Heart left ventricle (tissue), 16 donors: ENCODE measurements at regions not wholly inside any gene's neighbourhood (a gene's known extent, or its start where the extent isn't known, plus 50 kb on each side); places are given as distances from the start of the nearest gene placed in this dataset.
A peak's percentile ranks its signal among the peaks of the same experiment; 100 is the strongest.
"Not testable (repeated sequence)": the region's sequence is repeated elsewhere in the genome, so short reads cannot be mapped to it uniquely, and the experiment has no call there.

Source experiments
- ATAC-seq, 4 donors: fragments of 200-7000 bp; cut with Tn5 transposase; one replicate each; pipeline ENCODE4 v1.9.1; 2020 to 2022; ENCODE audit warnings: moderate library complexity in 4 of 4, mild to moderate bottlenecking in 3 of 4, moderate number of reproducible peaks in 1 of 4
- DNase-seq, 5 donors: peaks; one replicate each; pipeline ENCODE4 v3.0.0-alpha.2; 2020
- H3K27ac ChIP-seq, 12 donors: fragments of 200-600 bp; sonication (generic) in 4 of 12; one replicate each; pipeline versions ENCODE4 v1.5.0 to v1.8.0; 2016 to 2022; ENCODE audit warnings: mild to moderate bottlenecking in 2 of 12
- H3K27me3 ChIP-seq, 9 donors: fragments of 200-600 bp; sonication (generic) in 2 of 9; one replicate each; pipeline versions ENCODE4 v1.5.1 to v1.8.0; 2016 to 2022; ENCODE audit warnings: mild to moderate bottlenecking in 3 of 9
- H3K36me3 ChIP-seq, 9 donors: fragments of 200-600 bp; sonication (generic) in 2 of 9; one replicate each; pipeline versions ENCODE4 v1.5.0 to v1.8.0; 2018 to 2022; ENCODE audit warnings: mild to moderate bottlenecking in 2 of 9
- H3K4me1 ChIP-seq, 12 donors: fragments of 200-600 bp; sonication (generic) in 4 of 12; one replicate each; pipeline versions ENCODE4 v1.5.0 to v1.8.0; 2016 to 2022; ENCODE audit warnings: mild to moderate bottlenecking in 3 of 12
- H3K4me3 ChIP-seq, 12 donors: fragments of 200-600 bp; sonication (generic) in 4 of 12; one replicate each; pipeline versions ENCODE4 v1.5.0 to v1.8.0; 2017 to 2022; ENCODE audit warnings: mild to moderate bottlenecking in 9 of 12, moderate library complexity in 4 of 12
- H3K9me3 ChIP-seq, 12 donors: fragments of 200-600 bp; sonication (generic) in 4 of 12; one replicate each; pipeline versions ENCODE4 v1.5.0 to v1.8.0; 2016 to 2022; ENCODE audit warnings: mild to moderate bottlenecking in 1 of 12
- CTCF ChIP-seq, 12 donors: fragments of 200-600 bp; sonication (generic) in 4 of 12; IDR thresholded peaks; one replicate each; pipeline versions ENCODE4 v1.5.0 to v1.8.0; 2018 to 2022; ENCODE audit warnings: antibody characterized with exemption in 12 of 12, mild to moderate bottlenecking in 5 of 12
- POLR2A ChIP-seq, 2 donors: fragments of 450-650 bp; IDR thresholded peaks; one replicate each; pipeline ENCODE4 v1.6.1; 2017; ENCODE audit warnings: antibody characterized with exemption in 2 of 2, mild to moderate bottlenecking in 2 of 2, moderate library complexity in 2 of 2
- WGBS, 4 donors: extraction: QIAGEN DNeasy Blood & Tissue Kit in 2 of 4; methylation state at CpG; one replicate each; pipeline versions ENCODE4 v1.1.5 to v1.1.7; 2013 to 2018; 5-methylcytosine and 5-hydroxymethylcytosine counted together
- intact Hi-C, 10 donors: fragments of 100-400 bp; cut with DNase I; formaldehyde crosslinking; loops; one replicate each; pipeline versions ENCODE4 v1.11.1 to v1.14.2; 2022
- donor health status: ischemic (EF 13 %, LVEDD 7.1; RV severe dilation, severe dysfunction).
- donor health status: healthy with polysubstance abuse.
- donor health status: DM: no; HTN: yes; CAD: no.
- donor health status: DM: no; HTN: no; CAD: no.
- donor health status: ischemic (EF 25% LVEDD 6.9; RV normal size, moderate dysfunction).
- donor health status: ischemic (EF 25% LVEDD 5.7; RV mildly dilated, moderate dysfunction).
- donor health status: healthy.
- donor health status: DM: yes; HTN: yes; CAD: no.
- donor health status: ischemic (EF 35%, LVEDD 5.7; RV mildly dilated, moderate dysfunction).
- donor health status: nonischemic (EF 11% LVEDD 7.7; RV severe dilation, severe dysfunction).
- donor health status: DM: yes; HTN: yes; CAD: no.
- donor health status: PGD.
- donor health status: ischemic (EF 29% LVEDD 5.4; RV normal size, mild dysfunction).
- donor health status: nonischemic (EF 23%, LVEDD 6.1; RV moderate dilation, normal function).

- no peak for ATAC-seq
- Histone ChIP-seq H3K9me3 (no peaks in the 10 kb centered on the region), H3K4me1 (peaks cover 0 to 21% (median 0%) of the 10 kb centered on the region in 12 donors), H3K27ac (peak overlapping the region in 7 of 12 donors; percentile 14 to 65 (median 44)), H3K27me3 (no peaks in the 10 kb centered on the region), H3K4me3 (no peak overlapping the region), H3K36me3 (no peaks in the 10 kb centered on the region)
- no peak for DNase-seq
- TF ChIP-seq POLR2A (IDR thresholded peaks at IDR 0.05) (no peak), CTCF (IDR thresholded peaks at IDR 0.05) (no peak)
- WGBS, 4 donors = 94 to 99% (median 94%) methylated on average over 5 of the region's 5 CpGs
- intact Hi-C loops = loop anchor here in 1 of 10 donors (5.0 kb wide), 1 partner anchor 63 kb away; the partner anchor contains the start of gene S1PR1
These were observed 62.1 kb upstream of the S1PR1 start for GRCh38 chr1:101174722-101175121.

- DNase-seq, H3K4me3 ChIP-seq, H3K36me3 ChIP-seq, H3K9me3 ChIP-seq, H3K27me3 ChIP-seq, ATAC-seq, intact Hi-C loops, H3K27ac ChIP-seq: not testable (repeated sequence)
- 98 to 99% (median 98%) methylated on average over 4 of the region's 4 CpGs for WGBS, 4 donors
- peaks cover 0 to 21% (median 0%) of the 10 kb centered on the region in 12 donors for H3K4me1 ChIP-seq
These were observed 62.5 kb upstream of the S1PR1 start for GRCh38 chr1:101174298-101174697.

GRCh38 chr1:101170506-101171050 lies 66.2 kb upstream of the S1PR1 start:
- 81 to 89% (median 82%) methylated on average over 4 of the region's 4 CpGs for WGBS, 4 donors
- no peaks in the 10 kb centered on the region for H3K9me3 ChIP-seq
- H3K4me1 ChIP-seq = peaks cover 0 to 16% (median 5%) of the 10 kb centered on the region in 12 donors
- intact Hi-C loops = no loop called here
- H3K27me3 ChIP-seq = no peaks in the 10 kb centered on the region
- H3K27ac ChIP-seq = peak overlapping the region in 1 of 12 donors; percentile 25
- no peaks in the 10 kb centered on the region for H3K36me3 ChIP-seq
- DNase-seq = no peak
- ATAC-seq = no peak
- H3K4me3 ChIP-seq = no peak overlapping the region
- no peak for TF ChIP-seq CTCF (IDR thresholded peaks at IDR 0.05)
- TF ChIP-seq POLR2A (IDR thresholded peaks at IDR 0.05) = no peak

- no peak for TF ChIP-seq CTCF (IDR thresholded peaks at IDR 0.05)
- TF ChIP-seq POLR2A (IDR thresholded peaks at IDR 0.05) = no peak
- ATAC-seq = no peak
- intact Hi-C loops = no loop called here
These were observed 68.9 kb upstream of the S1PR1 start for GRCh38 chr1:101167891-101168290.

GRCh38 chr1:101166583-101167120 lies 70.2 kb upstream of the S1PR1 start:
- H3K36me3 ChIP-seq = no peaks in the 10 kb centered on the region
- DNase-seq (no peak), ATAC-seq (no peak)
- no peaks in the 10 kb centered on the region for H3K27me3 ChIP-seq
- WGBS, 4 donors = 94 to 100% (median 97%) methylated on average over 1 of the region's 1 CpG
- H3K4me1 ChIP-seq = peaks cover 3 to 38% (median 12%) of the 10 kb centered on the region in 12 donors
- H3K9me3 ChIP-seq = no peaks in the 10 kb centered on the region
- no peak for TF ChIP-seq CTCF (IDR thresholded peaks at IDR 0.05)
- intact Hi-C loops = no loop called here
- H3K27ac ChIP-seq = no peak overlapping the region
- no peak overlapping the region for H3K4me3 ChIP-seq

More at GRCh38 chr1:101167891-101168290, 68.9 kb upstream of the S1PR1 start:
- H3K4me3 ChIP-seq = no peak overlapping the region
- no peaks in the 10 kb centered on the region for H3K27me3 ChIP-seq
- H3K27ac ChIP-seq = no peak overlapping the region
- no peaks in the 10 kb centered on the region for H3K9me3 ChIP-seq
- DNase-seq = no peak
- H3K36me3 ChIP-seq = no peaks in the 10 kb centered on the region
- peaks cover 0 to 28% (median 10%) of the 10 kb centered on the region in 12 donors for H3K4me1 ChIP-seq
